Mesenchymal stem cell (in vitro differentiated cells and primary cell): ENCODE measurements at regions not wholly inside any gene's neighbourhood (a gene's known extent, or its start where the extent isn't known, plus 50 kb on each side); places are given as distances from the start of the nearest gene placed in this dataset.
A peak's percentile ranks its signal among the peaks of the same experiment; 100 is the strongest.

ENCODE experiments used
- DNase-seq: peaks from one replicate; pipeline ENCODE4 v3.0.0-alpha.2; 2013
- H2AFZ ChIP-seq: one replicate; pipeline ENCODE4 v1.6.1; 2013; ENCODE audit warnings: low read depth, mild to moderate bottlenecking, control low read depth, inconsistent platforms, low read length, moderate library complexity
- H2AK5ac ChIP-seq: 2 replicates; pipeline ENCODE4 v1.6.1; 2013; ENCODE audit warnings: low read length, moderate library complexity, mild to moderate bottlenecking, inconsistent platforms; ENCODE audit not compliant: severe bottlenecking
- H2BK120ac ChIP-seq: one replicate; pipeline ENCODE4 v1.6.1; 2013; ENCODE audit warnings: low read depth, mild to moderate bottlenecking, inconsistent platforms, low read length, moderate library complexity
- H2BK12ac ChIP-seq, 2 experiments: one replicate each; pipeline ENCODE4 v1.6.1; 2013; ENCODE audit warnings: inconsistent platforms in 2 of 2, low read length in 2 of 2, mild to moderate bottlenecking in 2 of 2, moderate library complexity in 2 of 2, control low read depth in 1 of 2
- H2BK15ac ChIP-seq: one replicate; pipeline ENCODE4 v1.6.1; 2013; ENCODE audit warnings: mild to moderate bottlenecking, low read depth, inconsistent platforms; ENCODE audit not compliant: poor library complexity, severe bottlenecking
- H2BK5ac ChIP-seq: 2 replicates; pipeline ENCODE4 v1.6.1; 2013; ENCODE audit warnings: low read depth, mild to moderate bottlenecking, low read length, control low read depth, inconsistent platforms; ENCODE audit not compliant: poor library complexity, severe bottlenecking
- H3K14ac ChIP-seq, 2 experiments: one replicate each; pipeline ENCODE4 v1.6.1; 2013; ENCODE audit warnings: inconsistent platforms in 2 of 2, low read length in 2 of 2, control low read depth in 1 of 2, mild to moderate bottlenecking in 1 of 2, moderate library complexity in 1 of 2
- H3K18ac ChIP-seq, 2 experiments: one replicate each; pipeline ENCODE4 v1.6.1; 2013; ENCODE audit warnings: inconsistent platforms in 2 of 2, low read length in 2 of 2, control low read depth in 1 of 2, low read depth in 1 of 2, mild to moderate bottlenecking in 1 of 2
- H3K23ac ChIP-seq, 2 experiments: one replicate each; pipeline ENCODE4 v1.6.1; 2013; ENCODE audit warnings: inconsistent platforms in 2 of 2, low read length in 2 of 2, mild to moderate bottlenecking in 2 of 2, moderate library complexity in 2 of 2, control low read depth in 1 of 2
- H3K27ac ChIP-seq: 2 replicates; pipeline ENCODE4 v1.5.1; 2013; ENCODE audit warnings: mild to moderate bottlenecking, moderate library complexity, low read length, control low read depth, inconsistent platforms; ENCODE audit not compliant: poor library complexity, severe bottlenecking
- H3K27me3 ChIP-seq, 2 experiments: 2 replicates each; pipeline versions ENCODE4 v1.6.1 to v1.7.0; 2013; ENCODE audit warnings: low read length in 2 of 2, mild to moderate bottlenecking in 2 of 2, moderate library complexity in 2 of 2, control low read depth in 1 of 2, inconsistent platforms in 1 of 2; ENCODE audit not compliant: control insufficient read depth in 1 of 2, insufficient read depth in 1 of 2
- H3K36me3 ChIP-seq, 2 experiments: 2 replicates each; pipeline versions ENCODE4 v1.6.1 to v1.7.0; 2013; ENCODE audit warnings: low read length in 2 of 2, control low read depth in 1 of 2, inconsistent platforms in 1 of 2, low read depth in 1 of 2, mild to moderate bottlenecking in 1 of 2; ENCODE audit not compliant: insufficient read depth in 2 of 2, control insufficient read depth in 1 of 2
- H3K4ac ChIP-seq, 2 experiments: one replicate each; pipeline ENCODE4 v1.6.1; 2013; ENCODE audit warnings: inconsistent platforms in 2 of 2, low read length in 2 of 2, mild to moderate bottlenecking in 2 of 2, moderate library complexity in 2 of 2, control low read depth in 1 of 2, low read depth in 1 of 2
- H3K4me1 ChIP-seq: 2 replicates; pipeline ENCODE4 v1.6.1; 2013; ENCODE audit warnings: low read depth, low read length, control low read depth; ENCODE audit not compliant: control insufficient read depth, insufficient read depth
- H3K4me2 ChIP-seq: 2 replicates; pipeline ENCODE4 v1.6.1; 2013; ENCODE audit warnings: low read length, mild to moderate bottlenecking, inconsistent platforms; ENCODE audit not compliant: poor library complexity, severe bottlenecking
- H3K4me3 ChIP-seq, 2 experiments: 2 replicates each; pipeline versions ENCODE4 v1.5.1 to v1.7.0; 2013; ENCODE audit warnings: low read length in 2 of 2, mild to moderate bottlenecking in 2 of 2, control low read depth in 1 of 2, low read depth in 1 of 2; ENCODE audit not compliant: insufficient read depth in 1 of 2
- H3K79me1 ChIP-seq: replicated peaks from 2 replicates; pipeline ENCODE4 v1.6.1; 2013; ENCODE audit warnings: mild to moderate bottlenecking, control low read depth, low read length, inconsistent platforms; ENCODE audit not compliant: poor library complexity, severe bottlenecking
- H3K9ac ChIP-seq: 2 replicates; pipeline ENCODE4 v1.7.0; 2013; ENCODE audit warnings: mild to moderate bottlenecking, low read length, moderate library complexity
- H3K9me3 ChIP-seq: 2 replicates; pipeline ENCODE4 v1.7.0; 2013; ENCODE audit warnings: mild to moderate bottlenecking, low read length; ENCODE audit not compliant: control insufficient read depth
- H4K8ac ChIP-seq: one replicate; pipeline ENCODE4 v1.6.1; 2013; ENCODE audit warnings: inconsistent platforms, mild to moderate bottlenecking, low read length, moderate library complexity
- H4K91ac ChIP-seq: one replicate; pipeline ENCODE4 v1.6.1; 2013; ENCODE audit warnings: mild to moderate bottlenecking, low read length, inconsistent platforms
- WGBS: methylation state at CpG from one replicate; pipeline ENCODE4 v1.1.7; 2013; ENCODE audit warnings: mixed read lengths; 5-methylcytosine and 5-hydroxymethylcytosine counted together

DNA sequence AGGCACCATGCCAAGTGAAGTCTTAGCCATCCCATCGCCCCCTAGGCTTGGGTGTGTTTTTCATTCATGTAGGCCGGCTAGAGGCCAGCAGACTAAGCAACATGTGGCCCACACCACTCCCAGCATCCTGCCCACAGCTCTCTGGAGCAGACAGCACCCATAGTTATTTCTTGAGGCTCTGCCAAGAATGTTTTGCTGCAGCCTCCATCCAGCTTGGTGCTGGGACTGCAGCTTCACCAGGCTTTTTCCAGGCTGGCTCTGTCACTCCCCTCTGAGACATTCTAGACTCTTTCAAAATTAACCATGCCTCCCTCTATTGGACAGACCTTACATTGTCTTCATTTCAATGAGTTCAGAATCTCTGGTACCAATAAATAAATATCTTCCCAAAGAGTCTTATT lies 104.2 kb downstream of the DUSP10 start:
- Histone ChIP-seq H2BK5ac (no peak overlapping the region), H3K23ac (no peak overlapping the region), H3K9ac (no peak overlapping the region), H3K27ac (no peak overlapping the region), H3K4me1 (no peaks in the 10 kb centered on the region), H3K18ac (peak overlapping the region; percentile 44 to 87), H4K91ac (no peak overlapping the region), H2BK120ac (no peak overlapping the region), H3K4me2 (no peak overlapping the region), H2BK15ac (no peak overlapping the region), H3K27me3 (no peaks in the 10 kb centered on the region), H3K36me3 (no peaks in the 10 kb centered on the region), H3K79me1 (no peaks in the 10 kb centered on the region), H3K4me3 (no peak overlapping the region), H4K8ac (peak overlapping the region; percentile 33), H2AK5ac (no peak overlapping the region), H3K4ac (peak overlapping the region in 1 of 2 experiments; percentile 67), H3K9me3 (no peaks in the 10 kb centered on the region), H2BK12ac (peak overlapping the region; percentile 18 to 69), H3K14ac (no peak overlapping the region), H2AFZ (peak overlapping the region; percentile 81)
- DNase-seq, result peak; percentile 24
- 89% methylated on average over 2 of the region's 2 CpGs for WGBS

DNA sequence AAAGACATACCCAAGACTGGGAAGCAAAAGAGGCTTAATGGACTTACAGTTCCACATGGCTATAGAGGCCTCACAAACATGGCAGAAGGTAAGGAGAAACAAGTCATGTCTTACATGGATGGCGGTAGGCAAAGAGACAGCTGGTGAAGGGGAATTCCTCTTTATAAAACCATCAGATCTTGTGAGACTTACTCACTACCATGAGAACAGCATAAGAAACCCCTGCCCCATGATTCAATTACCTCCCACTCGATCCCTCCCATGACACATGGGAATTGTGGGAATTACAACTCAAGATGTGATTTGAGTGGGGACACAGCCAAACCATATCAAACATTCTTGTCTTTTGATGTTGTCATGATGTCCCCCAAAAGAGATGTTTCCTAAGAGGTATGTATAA lies 103.3 kb downstream of the DUSP10 start:
- Histone ChIP-seq H3K4me2 (no peak overlapping the region), H2AK5ac (no peak overlapping the region), H3K27ac (no peak overlapping the region), H3K4ac (no peak overlapping the region), H3K4me1 (no peaks in the 10 kb centered on the region), H3K9ac (no peak overlapping the region), H3K79me1 (no peaks in the 10 kb centered on the region), H2BK5ac (no peak overlapping the region), H3K27me3 (no peaks in the 10 kb centered on the region), H4K91ac (no peak overlapping the region), H3K36me3 (no peaks in the 10 kb centered on the region), H3K14ac (no peak overlapping the region), H4K8ac (no peak overlapping the region), H3K18ac (no peak overlapping the region), H2BK15ac (no peak overlapping the region), H2BK120ac (no peak overlapping the region), H3K23ac (no peak overlapping the region), H3K9me3 (no peaks in the 10 kb centered on the region), H2BK12ac (no peak overlapping the region), H2AFZ (no peak overlapping the region), H3K4me3 (no peak overlapping the region)
- 100% methylated on average over 2 of the region's 2 CpGs for WGBS
- DNase-seq, result no peak

DNA sequence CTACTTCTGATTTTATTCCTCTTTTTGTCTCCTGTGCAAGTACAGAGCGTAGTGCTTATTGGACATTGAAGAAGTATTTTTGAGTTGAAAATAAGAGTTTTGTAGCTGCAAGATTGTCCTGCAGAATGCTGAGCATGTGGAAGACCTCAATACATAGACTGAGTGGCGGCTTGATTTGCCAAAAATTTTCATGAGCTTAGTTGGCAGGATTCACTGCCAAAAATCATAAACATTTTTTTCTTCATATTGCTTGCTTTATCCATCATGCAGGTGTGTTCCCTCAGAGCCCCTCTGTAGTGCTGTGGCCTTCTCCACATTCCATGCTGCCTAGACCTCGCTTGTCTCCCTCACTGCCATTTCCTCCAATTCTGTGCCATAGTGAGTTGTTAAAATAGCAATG lies 100.1 kb downstream of the DUSP10 start:
- Histone ChIP-seq H3K4me2 (no peak overlapping the region), H2BK120ac (no peak overlapping the region), H4K8ac (no peak overlapping the region), H3K4me3 (no peak overlapping the region), H3K9me3 (no peaks in the 10 kb centered on the region), H3K27ac (no peak overlapping the region), H3K79me1 (no peaks in the 10 kb centered on the region), H3K18ac (no peak overlapping the region), H2BK15ac (no peak overlapping the region), H3K14ac (no peak overlapping the region), H3K23ac (no peak overlapping the region), H3K36me3 (no peaks in the 10 kb centered on the region), H2AK5ac (no peak overlapping the region), H3K27me3 (no peaks in the 10 kb centered on the region), H2AFZ (no peak overlapping the region), H3K4ac (no peak overlapping the region), H3K4me1 (no peaks in the 10 kb centered on the region), H4K91ac (no peak overlapping the region), H3K9ac (no peak overlapping the region), H2BK12ac (no peak overlapping the region), H2BK5ac (no peak overlapping the region)
- 95% methylated on average over 3 of the region's 3 CpGs for WGBS
- DNase-seq, result no peak

DNA sequence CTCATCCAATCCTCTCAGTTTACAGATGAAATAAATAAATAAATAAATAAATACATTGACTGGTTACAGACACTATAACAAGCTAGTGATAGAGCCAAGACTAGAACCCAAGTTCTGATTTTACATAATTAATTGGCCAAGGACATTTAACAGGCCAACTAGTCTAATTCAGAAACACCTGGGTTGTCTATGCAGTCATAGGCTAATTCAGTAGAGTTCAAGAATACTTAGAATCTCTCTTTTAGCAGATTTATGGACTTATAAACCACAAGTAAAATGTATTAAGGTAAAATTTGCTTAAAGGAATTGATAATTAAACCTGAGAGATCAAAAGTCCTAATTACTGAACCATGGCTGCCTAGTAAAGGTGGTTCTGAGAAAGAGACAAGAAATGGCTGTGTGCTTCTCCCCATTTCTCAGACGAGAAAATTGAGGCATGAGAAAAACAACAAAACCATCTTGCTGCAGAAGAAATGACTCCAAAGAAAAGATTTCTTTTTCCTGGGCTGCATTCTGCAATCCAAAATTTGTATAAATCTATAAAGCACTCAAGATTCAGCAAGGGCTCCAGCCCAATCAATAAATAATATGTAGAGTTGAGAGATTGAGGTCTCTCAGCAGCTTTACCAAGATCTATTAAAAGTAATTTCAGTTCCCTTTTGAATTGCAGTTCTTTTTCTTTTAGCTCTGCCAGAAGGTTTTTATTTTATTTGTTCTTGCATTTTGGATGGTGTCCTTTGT lies 98.3 kb downstream of the DUSP10 start:
- Histone ChIP-seq H3K36me3 (no peaks in the 10 kb centered on the region), H2BK5ac (no peak overlapping the region), H3K9ac (no peak overlapping the region), H3K4ac (no peak overlapping the region), H3K27me3 (no peaks in the 10 kb centered on the region), H3K9me3 (no peaks in the 10 kb centered on the region), H3K18ac (no peak overlapping the region), H3K79me1 (no peaks in the 10 kb centered on the region), H3K23ac (no peak overlapping the region), H2AK5ac (no peak overlapping the region), H2BK120ac (no peak overlapping the region), H4K91ac (no peak overlapping the region), H2BK15ac (no peak overlapping the region), H3K4me1 (no peaks in the 10 kb centered on the region), H3K27ac (no peak overlapping the region), H2BK12ac (no peak overlapping the region), H3K4me3 (no peak overlapping the region), H3K4me2 (no peak overlapping the region), H2AFZ (no peak overlapping the region), H4K8ac (no peak overlapping the region), H3K14ac (no peak overlapping the region)
- WGBS, result 75% methylated on average over 1 of the region's 1 CpG
- no peak for DNase-seq
